Neuronal stem cell (in vitro differentiated cells): ENCODE measurements at regions not wholly inside any gene's neighbourhood (a gene's known extent, or its start where the extent isn't known, plus 50 kb on each side); places are given as distances from the start of the nearest gene placed in this dataset.
A peak's percentile ranks its signal among the peaks of the same experiment; 100 is the strongest.

Experiments
- DNase-seq: peaks from one replicate; pipeline ENCODE4 v3.0.0-alpha.2; 2013; ENCODE audit warnings: low spot score
- H2AFZ ChIP-seq: one replicate; pipeline ENCODE4 v1.6.1; 2013; ENCODE audit warnings: mild to moderate bottlenecking, low read length, inconsistent platforms
- H2AK5ac ChIP-seq: 2 replicates; pipeline ENCODE4 v1.6.1; 2013; ENCODE audit warnings: low read depth, mild to moderate bottlenecking, inconsistent platforms, low read length, moderate library complexity, mixed read lengths
- H2BK120ac ChIP-seq: 2 replicates; pipeline ENCODE4 v1.6.1; 2013; ENCODE audit warnings: low read depth, mild to moderate bottlenecking, inconsistent platforms, low read length, moderate library complexity, mixed read lengths
- H2BK12ac ChIP-seq: one replicate; pipeline ENCODE4 v1.6.1; 2013; ENCODE audit warnings: low read length, inconsistent platforms
- H2BK15ac ChIP-seq: 2 replicates; pipeline ENCODE4 v1.6.1; 2013; ENCODE audit warnings: mild to moderate bottlenecking, low read length, inconsistent platforms, mixed read lengths
- H2BK5ac ChIP-seq: one replicate; pipeline ENCODE4 v1.6.1; 2013; ENCODE audit warnings: inconsistent platforms, mild to moderate bottlenecking, low read length, moderate library complexity
- H3K14ac ChIP-seq: one replicate; pipeline ENCODE4 v1.6.1; 2013; ENCODE audit warnings: low read length, inconsistent platforms
- H3K18ac ChIP-seq: 2 replicates; pipeline ENCODE4 v1.6.1; 2013; ENCODE audit warnings: low read length, inconsistent platforms
- H3K23ac ChIP-seq: 2 replicates; pipeline ENCODE4 v1.6.1; 2013; ENCODE audit warnings: low read depth, mild to moderate bottlenecking, mixed read lengths, low read length, inconsistent platforms; ENCODE audit not compliant: poor library complexity
- H3K27ac ChIP-seq: replicated peaks from 3 replicates; pipeline ENCODE4 v1.5.1; 2013; ENCODE audit warnings: low read length, inconsistent platforms
- H3K27me3 ChIP-seq, 3 experiments: 2 replicates each; pipeline ENCODE4 v1.6.1; 2013; ENCODE audit warnings: low read length in 3 of 3, mild to moderate bottlenecking in 2 of 3, inconsistent platforms in 1 of 3, low read depth in 1 of 3, mixed read lengths in 1 of 3, moderate library complexity in 1 of 3; ENCODE audit not compliant: control insufficient read depth in 3 of 3, insufficient read depth in 3 of 3
- H3K36me3 ChIP-seq, 2 donors: replicated peaks in 1 of 2; 2 replicates each; pipeline ENCODE4 v1.6.1; 2013; ENCODE audit warnings: low read length in 2 of 2; ENCODE audit not compliant: control insufficient read depth in 2 of 2, insufficient read depth in 2 of 2
- H3K4ac ChIP-seq: 2 replicates; pipeline ENCODE4 v1.6.1; 2013; ENCODE audit warnings: inconsistent platforms, mild to moderate bottlenecking, low read length, moderate library complexity
- H3K4me1 ChIP-seq, 2 donors: 1 replicate in 1 of 2; 2 replicates in 1 of 2; pipeline ENCODE4 v1.6.1; 2013; ENCODE audit warnings: low read length in 2 of 2, low read depth in 1 of 2; ENCODE audit not compliant: control insufficient read depth in 2 of 2, insufficient read depth in 1 of 2
- H3K4me2 ChIP-seq: one replicate; pipeline ENCODE4 v1.6.1; 2013; ENCODE audit warnings: mild to moderate bottlenecking, low read length, inconsistent platforms; ENCODE audit not compliant: insufficient read depth, poor library complexity, severe bottlenecking
- H3K4me3 ChIP-seq, 2 donors: 2 replicates each; pipeline ENCODE4 v1.5.1; 2013; ENCODE audit warnings: low read length in 2 of 2, mild to moderate bottlenecking in 2 of 2, inconsistent platforms in 1 of 2, moderate library complexity in 1 of 2
- H3K79me1 ChIP-seq: one replicate; pipeline ENCODE4 v1.6.1; 2013; ENCODE audit warnings: low read depth, mild to moderate bottlenecking, inconsistent platforms, low read length, moderate library complexity
- H3K9ac ChIP-seq: one replicate; pipeline ENCODE4 v1.6.1; 2013; ENCODE audit warnings: mild to moderate bottlenecking, low read depth, low read length, inconsistent platforms; ENCODE audit not compliant: poor library complexity
- H3K9me3 ChIP-seq, 2 donors: replicated peaks in 1 of 2; 2 replicates each; pipeline versions ENCODE3 to v1.6.1; 2013; ENCODE audit warnings: low read length in 2 of 2, mild to moderate bottlenecking in 2 of 2, inconsistent platforms in 1 of 2, low read depth in 1 of 2, mixed read lengths in 1 of 2, moderate library complexity in 1 of 2; ENCODE audit not compliant: control insufficient read depth in 2 of 2, insufficient read depth in 1 of 2
- H4K8ac ChIP-seq: one replicate; pipeline ENCODE4 v1.6.1; 2013; ENCODE audit warnings: low read depth, mild to moderate bottlenecking, inconsistent platforms, low read length, moderate library complexity
- H4K91ac ChIP-seq: one replicate; pipeline ENCODE4 v1.6.1; 2013; ENCODE audit warnings: low read length, low read depth, mild to moderate bottlenecking, inconsistent platforms; ENCODE audit not compliant: poor library complexity
- WGBS, 2 donors: extraction: QIAGEN DNeasy Blood & Tissue Kit; methylation state at CpG; one replicate each; pipeline ENCODE4 v1.1.7; 2013; ENCODE audit warnings: missing lambda C conversion rate in 2 of 2, mixed read lengths in 1 of 2; ENCODE audit not compliant: insufficient read length in 2 of 2, insufficient replicate concordance in 1 of 2; ENCODE audit errors: extremely low coverage in 2 of 2; 5-methylcytosine and 5-hydroxymethylcytosine counted together

DNA sequence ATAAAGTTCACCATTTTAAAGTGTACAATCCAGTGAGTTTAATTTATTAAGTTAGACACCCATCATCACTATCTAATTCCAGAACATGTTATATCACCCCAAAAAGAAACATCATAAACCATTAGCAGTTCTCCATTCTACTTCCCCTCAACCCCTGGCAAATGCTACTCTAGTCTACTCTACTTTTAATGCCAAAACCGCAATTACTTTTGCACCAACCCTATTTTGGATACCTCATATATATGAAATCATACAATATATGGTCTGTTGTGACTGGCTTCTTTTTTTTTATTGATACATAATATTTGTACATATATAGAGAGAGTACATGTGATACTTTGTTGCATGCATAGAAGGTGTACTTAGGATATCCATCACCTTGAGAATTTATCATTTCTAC, 190.5 kb upstream of the RARB start:
- no peak overlapping the region for H3K4me3 ChIP-seq
- H3K4me1 ChIP-seq: no peaks in the 10 kb centered on the region
- H2AFZ ChIP-seq: no peak overlapping the region
- H4K8ac ChIP-seq: no peak overlapping the region
- H3K27ac ChIP-seq: no peak overlapping the region
- no peaks in the 10 kb centered on the region for H3K36me3 ChIP-seq
- H3K9me3 ChIP-seq: no peaks in the 10 kb centered on the region
- H3K4ac ChIP-seq: no peak overlapping the region
- no peaks in the 10 kb centered on the region for H3K79me1 ChIP-seq
- H2BK12ac ChIP-seq: no peak overlapping the region
- no peak for DNase-seq
- H2BK120ac ChIP-seq: no peak overlapping the region
- no peak overlapping the region for H3K4me2 ChIP-seq
- H2BK5ac ChIP-seq: no peak overlapping the region
- H3K27me3 ChIP-seq: no peaks in the 10 kb centered on the region
- no peak overlapping the region for H3K18ac ChIP-seq
- no CpG with 5 or more reads among the region's 1 CpG for WGBS, 2 donors
- H3K14ac ChIP-seq: no peak overlapping the region
- H4K91ac ChIP-seq: no peak overlapping the region
- no peak overlapping the region for H2AK5ac ChIP-seq
- no peak overlapping the region for H3K23ac ChIP-seq
- no peak overlapping the region for H3K9ac ChIP-seq
- no peak overlapping the region for H2BK15ac ChIP-seq

DNA sequence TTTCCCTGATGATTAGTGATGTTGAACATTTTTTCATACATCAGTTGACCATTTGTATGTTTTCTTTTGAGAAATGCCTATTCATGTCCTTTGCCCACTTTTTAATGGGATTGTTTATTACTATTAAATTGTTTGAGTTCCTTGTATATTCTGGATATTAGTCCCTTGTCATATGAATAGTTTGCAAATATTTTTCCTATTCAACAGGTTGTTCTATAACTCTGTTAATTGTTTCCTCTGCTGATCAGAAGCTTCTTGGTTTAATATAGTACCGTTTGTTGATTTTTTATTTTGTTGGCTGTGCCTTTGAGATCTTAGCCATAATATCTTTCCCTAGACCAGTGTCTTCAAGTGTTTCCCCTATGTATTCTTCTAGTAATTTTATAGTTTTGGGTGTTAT, 189.0 kb upstream of the RARB start:
- no CpG with 5 or more reads among the region's 1 CpG for WGBS, 2 donors
- DNase-seq: no peak
- no peak overlapping the region for H2BK5ac ChIP-seq

DNA sequence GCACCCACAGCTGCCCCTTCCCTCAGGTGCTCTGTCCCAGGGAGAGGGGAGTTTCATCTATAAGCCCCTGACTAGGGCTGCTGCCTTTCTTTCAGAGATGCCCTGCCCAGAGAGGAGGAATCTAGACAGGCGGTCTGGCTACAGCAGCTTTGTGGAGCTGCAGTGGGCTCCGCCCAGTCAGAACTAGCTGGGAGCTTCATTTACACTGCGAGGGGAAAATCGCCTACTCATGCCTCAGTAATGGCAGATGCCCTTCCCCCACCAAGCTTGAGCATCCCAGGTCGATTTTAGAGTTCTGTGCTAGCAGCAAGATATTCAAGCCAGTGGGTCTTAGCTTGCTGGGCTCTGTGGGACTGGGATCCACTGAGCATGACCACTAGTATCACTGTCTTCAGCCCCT, 181.2 kb upstream of the RARB start:
- Histone ChIP-seq H2BK5ac (no peak overlapping the region), H3K14ac (no peak overlapping the region), H3K9ac (no peak overlapping the region), H3K27me3 (peaks cover 0 to 1% (median 0%) of the 10 kb centered on the region in 3 experiments), H3K36me3 (no peaks in the 10 kb centered on the region), H3K4me1 (peaks cover 1 to 5% of the 10 kb centered on the region in 2 donors), H2BK15ac (no peak overlapping the region), H3K9me3 (peaks cover 9 to 25% of the 10 kb centered on the region in 2 donors), H4K8ac (no peak overlapping the region), H3K27ac (no peak overlapping the region), H2BK12ac (no peak overlapping the region), H3K4me3 (no peak overlapping the region), H3K4me2 (no peak overlapping the region), H3K18ac (no peak overlapping the region), H3K79me1 (no peaks in the 10 kb centered on the region), H3K23ac (no peak overlapping the region), H3K4ac (no peak overlapping the region), H4K91ac (no peak overlapping the region), H2AFZ (peak overlapping the region; percentile 82), H2BK120ac (no peak overlapping the region), H2AK5ac (no peak overlapping the region)
- no CpG with 5 or more reads among the region's 5 CpGs for WGBS, 2 donors
- no peak for DNase-seq

More for the DNA sequence above, 189.0 kb upstream of the RARB start:
- no peaks in the 10 kb centered on the region for H3K79me1 ChIP-seq
- H3K9ac ChIP-seq: no peak overlapping the region
- no peak overlapping the region for H2BK15ac ChIP-seq
- no peaks in the 10 kb centered on the region for H3K27me3 ChIP-seq
- no peak overlapping the region for H3K27ac ChIP-seq
- no peak overlapping the region for H3K4me2 ChIP-seq
- H3K4me3 ChIP-seq: no peak overlapping the region
- H3K36me3 ChIP-seq: no peaks in the 10 kb centered on the region
- no peak overlapping the region for H2BK120ac ChIP-seq
- H3K4ac ChIP-seq: no peak overlapping the region
- H4K8ac ChIP-seq: no peak overlapping the region
- H3K14ac ChIP-seq: no peak overlapping the region
- no peak overlapping the region for H2BK12ac ChIP-seq
- H4K91ac ChIP-seq: no peak overlapping the region
- no peaks in the 10 kb centered on the region for H3K4me1 ChIP-seq
- no peak overlapping the region for H2AK5ac ChIP-seq
- H2AFZ ChIP-seq: no peak overlapping the region
- no peak overlapping the region for H3K18ac ChIP-seq
- H3K9me3 ChIP-seq: no peaks in the 10 kb centered on the region
- no peak overlapping the region for H3K23ac ChIP-seq

DNA sequence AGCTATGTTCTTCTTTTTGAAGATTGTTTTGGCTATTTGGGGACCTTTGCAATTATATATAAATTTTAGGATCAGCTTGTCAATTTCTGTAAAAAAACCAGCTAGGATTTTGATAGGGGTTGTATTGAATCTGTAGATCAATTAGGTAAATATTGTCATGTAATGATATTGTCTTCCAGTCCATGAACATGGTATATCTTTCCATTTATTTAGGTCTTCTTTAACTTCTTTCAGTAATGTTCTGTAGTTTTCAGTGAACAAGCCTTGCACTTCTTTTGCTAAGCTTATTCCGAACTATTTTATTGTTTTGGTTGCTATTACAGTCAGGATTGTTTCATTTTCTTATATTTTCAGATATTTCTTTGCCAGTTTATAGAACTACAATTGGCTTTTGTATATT, 175.8 kb upstream of the RARB start:
- no CpG with 5 or more reads among the region's 1 CpG for WGBS, 2 donors
- Histone ChIP-seq H3K36me3 (no peaks in the 10 kb centered on the region), H3K14ac (no peak overlapping the region), H3K9ac (no peak overlapping the region), H4K91ac (no peak overlapping the region), H2BK15ac (no peak overlapping the region), H3K9me3 (peaks cover 8 to 29% of the 10 kb centered on the region in 2 donors), H3K4me1 (no peaks in the 10 kb centered on the region), H3K79me1 (no peaks in the 10 kb centered on the region), H3K23ac (no peak overlapping the region), H3K27ac (no peak overlapping the region), H2BK12ac (no peak overlapping the region), H2BK120ac (no peak overlapping the region), H2AFZ (no peak overlapping the region), H3K4me2 (no peak overlapping the region), H3K18ac (no peak overlapping the region), H3K27me3 (peaks cover 0 to 1% (median 0%) of the 10 kb centered on the region in 3 experiments), H2AK5ac (no peak overlapping the region), H3K4ac (no peak overlapping the region), H4K8ac (no peak overlapping the region), H3K4me3 (no peak overlapping the region), H2BK5ac (no peak overlapping the region)
- no peak for DNase-seq
